ENCODE measurements at regions not wholly inside any gene's neighbourhood (a gene's known extent, or its start where the extent isn't known, plus 50 kb on each side); places are given as distances from the start of the nearest gene placed in this dataset.

- TF ChIP-seq CTCF (IDR thresholded peaks at IDR 0.05): no peak
- TF ChIP-seq EZH2 (IDR thresholded peaks at IDR 0.05): no peak
These were observed 200.0 kb upstream of the MSX2 start for GRCh38 chr5:174524351-174524750.

Data from neural progenitor cell (in vitro differentiated cells).